A673 (cell line): ENCODE measurements at regions not wholly inside any gene's neighbourhood (a gene's known extent, or its start where the extent isn't known, plus 50 kb on each side); places are given as distances from the start of the nearest gene placed in this dataset.

Experiments
- BruUV-seq: library from RNA; stranded (reverse); fragments of 400-500 nt; replicated peaks from 2 replicates; lab custom pipeline; 2021; lab: Mats Ljungman, UMichigan
- CTCF ChIA-PET: fragments of 300-600 bp; sonication (Branson Sonifier 250); formaldehyde crosslinking; loops from one replicate; lab custom pipeline; 2022; ENCODE audit warnings: antibody characterized with exemption; lab: Charles Lee
- POLR2A ChIA-PET: fragments of 300-600 bp; sonication (Branson Sonifier 250); formaldehyde crosslinking; loops from one replicate; lab custom pipeline; 2022; ENCODE audit warnings: antibody characterized with exemption; ENCODE audit not compliant: low non-redundant PET; lab: Charles Lee
- DNase-seq: peaks from one replicate; pipeline ENCODE4 v3.0.0-alpha.2; 2015; ENCODE audit warnings: low spot score
- H3K27ac ChIP-seq: fragments of 200-600 bp; sonication (generic); 2 replicates; pipeline ENCODE4 v1.5.1; 2016; ENCODE audit warnings: mixed run types, low read depth, mild to moderate bottlenecking, mixed read lengths, antibody characterized with exemption, low read length; ENCODE audit not compliant: poor library complexity, severe bottlenecking
- H3K27me3 ChIP-seq: fragments of 200-600 bp; sonication (generic); replicated peaks from 2 replicates; pipeline ENCODE4 v1.6.1; 2017; ENCODE audit warnings: mixed run types, low read depth, mild to moderate bottlenecking, mixed read lengths, antibody characterized with exemption, low read length; ENCODE audit not compliant: insufficient read depth, poor library complexity
- H3K36me3 ChIP-seq: fragments of 200-600 bp; sonication (generic); 2 replicates; pipeline ENCODE4 v1.6.1; 2016; ENCODE audit warnings: mixed run types, mild to moderate bottlenecking, mixed read lengths, antibody characterized with exemption, low read length; ENCODE audit not compliant: insufficient read depth, poor library complexity, severe bottlenecking
- H3K4me1 ChIP-seq: fragments of 200-600 bp; sonication (generic); 2 replicates; pipeline ENCODE4 v1.6.1; 2017; ENCODE audit warnings: mixed run types, mild to moderate bottlenecking, mixed read lengths, antibody characterized with exemption, low read length; ENCODE audit not compliant: insufficient read depth, poor library complexity, severe bottlenecking
- H3K4me3 ChIP-seq: fragments of 200-600 bp; sonication (generic); 2 replicates; pipeline ENCODE4 v1.5.1; 2016; ENCODE audit warnings: low read depth, mixed run types, mild to moderate bottlenecking, mixed read lengths, low read length; ENCODE audit not compliant: poor library complexity, severe bottlenecking
- H3K9me3 ChIP-seq: fragments of 200-600 bp; sonication (generic); 2 replicates; pipeline ENCODE4 v1.6.1; 2016; ENCODE audit warnings: mixed run types, low read depth, mild to moderate bottlenecking, mixed read lengths, antibody characterized with exemption, low read length; ENCODE audit not compliant: poor library complexity, severe bottlenecking
- CTCF ChIP-seq: fragments of 300-800, 200-600 bp; sonication (generic); conservative IDR thresholded peaks from 2 replicates; pipeline ENCODE4 v1.5.1; 2017; ENCODE audit warnings: low read depth, mild to moderate bottlenecking, antibody characterized with exemption, low read length, moderate library complexity, mixed read lengths
- EZH2 ChIP-seq: fragments of 200-600 bp; sonication (generic); IDR thresholded peaks from 2 replicates; pipeline ENCODE4 v1.6.1; 2017; ENCODE audit warnings: borderline replicate concordance, low read depth, mild to moderate bottlenecking, mixed read lengths, antibody characterized with exemption, low read length; ENCODE audit not compliant: poor library complexity, severe bottlenecking
- intact Hi-C: fragments of 100-400 bp; cut with micrococcal nuclease; formaldehyde crosslinking; loops from one replicate; pipeline ENCODE4 v1.10.0; 2022; ENCODE audit not compliant: unreplicated experiment

- peaks cover 74% of the 10 kb centered on the region for H3K4me1 ChIP-seq
- no peak overlapping the region for H3K4me3 ChIP-seq
- H3K36me3 ChIP-seq = no peaks in the 10 kb centered on the region
- H3K9me3 ChIP-seq = no peaks in the 10 kb centered on the region
- CTCF ChIA-PET = no interaction called here
- peak; percentile 83 for DNase-seq
- POLR2A ChIA-PET = no interaction called here
- no TSS peak for BruUV-seq
- TF ChIP-seq CTCF = no peak
- TF ChIP-seq EZH2 = no peak
- no peaks in the 10 kb centered on the region for H3K27me3 ChIP-seq
- intact Hi-C loops = loop anchor here (5.0 kb wide), 1 partner anchor 171 kb away; no protein-coding TSS in a partner anchor
- H3K27ac ChIP-seq = peak overlapping the region; percentile 93
These were observed 398.2 kb upstream of the WWC1 start for GRCh38 chr5:167893271-167893670.

GRCh38 chr5:167894631-167895472, 396.6 kb upstream of the WWC1 start:
- ChIA-PET POLR2A (interaction anchor here (0.5 to 0.6 kb wide), 2 partner anchors 123 to 167 kb away, joined by 3 to 7 read pairs; no protein-coding TSS in a partner anchor), CTCF (interaction anchor here (0.5 to 1.3 kb wide), 5 partner anchors 82 to 302 kb away, joined by 3 to 6 read pairs (median 4); no protein-coding TSS in a partner anchor)
- Histone ChIP-seq H3K27me3 (no peaks in the 10 kb centered on the region), H3K36me3 (no peaks in the 10 kb centered on the region), H3K4me3 (no peak overlapping the region), H3K9me3 (no peaks in the 10 kb centered on the region), H3K4me1 (peaks cover 85% of the 10 kb centered on the region), H3K27ac (peak overlapping the region; percentile 97)
- peak; percentile 91 for DNase-seq
- TF ChIP-seq EZH2 = no peak
- no peak for TF ChIP-seq CTCF
- intact Hi-C loops = loop anchor here (1.0 to 5.0 kb wide), 12 partner anchors 87 to 734 kb away; no protein-coding TSS in a partner anchor
- no TSS peak for BruUV-seq

GRCh38 chr5:167895899-167896659, 395.4 kb upstream of the WWC1 start:
- Histone ChIP-seq H3K9me3 (no peaks in the 10 kb centered on the region), H3K4me1 (peaks cover 94% of the 10 kb centered on the region), H3K27ac (peak overlapping the region; percentile 97), H3K27me3 (no peaks in the 10 kb centered on the region), H3K4me3 (no peak overlapping the region), H3K36me3 (no peaks in the 10 kb centered on the region)
- CTCF ChIA-PET = interaction anchor here (1.3 kb wide), 1 partner anchor 181 kb away, joined by 4 read pairs; no protein-coding TSS in a partner anchor
- peak; percentile 59 for DNase-seq
- intact Hi-C loops = loop anchor here (1.0 to 5.0 kb wide), 9 partner anchors 86 to 735 kb away; no protein-coding TSS in a partner anchor
- POLR2A ChIA-PET = interaction anchor here (0.6 kb wide), 2 partner anchors 122 to 318 kb away, joined by 7 to 8 read pairs; no protein-coding TSS in a partner anchor
- BruUV-seq = no TSS peak
- TF ChIP-seq CTCF (0 out of 2 replicates have a peak, but pooled peaks have one; percentile 12), EZH2 (no peak)
